GM23248 (cell line): ENCODE measurements at regions not wholly inside any gene's neighbourhood (a gene's known extent, or its start where the extent isn't known, plus 50 kb on each side); places are given as distances from the start of the nearest gene placed in this dataset.

ENCODE experiments used
- EZH2 ChIP-seq: fragments of 200-600 bp; sonication (generic); IDR thresholded peaks from 2 replicates; pipeline ENCODE4 v1.6.1; 2018; ENCODE audit warnings: antibody characterized with exemption, mild to moderate bottlenecking; ENCODE audit not compliant: insufficient read depth, poor library complexity, severe bottlenecking
- EZH2phosphoT487 ChIP-seq: fragments of 200-600 bp; sonication (generic); IDR thresholded peaks from 2 replicates; pipeline ENCODE4 v1.6.1; 2018; ENCODE audit warnings: antibody characterized with exemption, moderate library complexity, mild to moderate bottlenecking, low read depth; ENCODE audit not compliant: insufficient read depth

- TF ChIP-seq EZH2 (no peak), EZH2phosphoT487 (no peak)
These were observed 252.9 kb downstream of the GPM6A start for GRCh38 chr4:175559126-175559525.
